ENCODE measurements at regions not wholly inside any gene's neighbourhood (a gene's known extent, or its start where the extent isn't known, plus 50 kb on each side); places are given as distances from the start of the nearest gene placed in this dataset.

DNA sequence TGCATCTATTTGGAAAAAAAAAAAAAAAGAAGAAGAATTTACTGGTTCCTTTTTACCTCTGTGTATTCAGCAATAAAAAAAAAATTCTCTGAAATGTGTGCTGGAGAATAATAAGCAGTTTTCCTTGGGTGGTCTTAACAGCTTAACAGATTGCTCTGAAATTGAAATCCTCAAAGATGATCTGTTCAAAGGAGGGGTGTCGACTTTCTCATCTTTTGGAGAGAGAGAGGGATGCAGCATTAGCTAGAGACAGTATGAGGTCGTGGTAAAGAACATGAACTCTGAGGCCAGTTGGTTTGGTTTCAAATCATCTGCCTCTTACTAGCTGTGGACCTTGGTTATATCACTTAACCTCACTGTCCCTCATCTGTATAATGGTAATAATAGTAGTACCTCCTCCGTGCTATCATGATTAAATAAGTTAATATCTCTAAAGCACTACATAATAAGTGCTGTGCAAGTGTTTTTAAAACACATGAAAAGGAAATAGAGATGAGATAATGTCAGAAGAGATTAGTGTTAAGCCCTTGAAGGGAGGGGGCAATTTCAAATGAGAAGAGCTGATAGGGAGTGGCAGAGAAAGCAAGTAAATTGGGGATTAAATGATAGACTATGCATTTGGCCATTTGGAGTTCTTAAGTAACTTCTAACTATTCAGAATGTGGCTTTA is 109.9 kb upstream of the LIMCH1 start:
- H3K4me1 Mint-ChIP-seq, result peaks cover 41% of the 10 kb centered on the region
- Histone ChIP-seq H3K4me3 (no peak overlapping the region), H3K27me3 (ENCODE audit: insufficient read depth) (no peaks in the 10 kb centered on the region), H3K4me2 (no peak overlapping the region), H3K4me1 (ENCODE audit: insufficient read depth) (peaks cover 22% of the 10 kb centered on the region), H3K27ac (ENCODE audit: low read depth) (no peak overlapping the region), H3K9me2 (ENCODE audit: insufficient read depth) (no peaks in the 10 kb centered on the region), H3K79me2 (replicated peaks; ENCODE audit: insufficient read depth) (no peaks in the 10 kb centered on the region), H4K20me1 (replicated peaks; ENCODE audit: insufficient read depth) (no peaks in the 10 kb centered on the region), H3F3A (replicated peaks; ENCODE audit: low read depth) (no peaks in the 10 kb centered on the region), H3K36me3 (ENCODE audit: insufficient read depth) (no peaks in the 10 kb centered on the region), H2AFZ (no peak overlapping the region)
- H3K36me3 Mint-ChIP-seq (ENCODE audit: low read depth), result no peaks in the 10 kb centered on the region; the same call in 2 of the 3 replicates
- no peak for DNase-seq (ENCODE audit: low spot score)
- no peak overlapping the region for H3K27ac Mint-ChIP-seq
- no peak overlapping the region for H3K4me3 Mint-ChIP-seq
- H3K27me3 Mint-ChIP-seq (ENCODE audit: insufficient read depth, low read depth, poor library complexity), result peaks cover 2% of the 10 kb centered on the region
- ATAC-seq, result no peak
- TF ChIP-seq JUNB (IDR thresholded peaks at IDR 0.05; ENCODE audit: unreplicated experiment) (no peak), STAT1 (IDR thresholded peaks at IDR 0.05; ENCODE audit: unreplicated experiment) (no peak), ZNF114 (CRISPR knock-in tag; IDR thresholded peaks at IDR 0.05) (no peak), ZNF331 (CRISPR knock-in tag; IDR thresholded peaks at IDR 0.05; ENCODE audit: low read depth) (no peak), POLR2AphosphoS5 (IDR thresholded peaks at IDR 0.05; ENCODE audit: low read depth) (no peak), EZH2 (IDR thresholded peaks at IDR 0.05; ENCODE audit: low read depth, unreplicated experiment) (no peak), NANOG (IDR thresholded peaks at IDR 0.05; ENCODE audit: borderline replicate concordance) (no peak), EZH2phosphoT487 (IDR thresholded peaks at IDR 0.05; ENCODE audit: unreplicated experiment) (no peak)
- TF ChIP-seq, protein P1, sequence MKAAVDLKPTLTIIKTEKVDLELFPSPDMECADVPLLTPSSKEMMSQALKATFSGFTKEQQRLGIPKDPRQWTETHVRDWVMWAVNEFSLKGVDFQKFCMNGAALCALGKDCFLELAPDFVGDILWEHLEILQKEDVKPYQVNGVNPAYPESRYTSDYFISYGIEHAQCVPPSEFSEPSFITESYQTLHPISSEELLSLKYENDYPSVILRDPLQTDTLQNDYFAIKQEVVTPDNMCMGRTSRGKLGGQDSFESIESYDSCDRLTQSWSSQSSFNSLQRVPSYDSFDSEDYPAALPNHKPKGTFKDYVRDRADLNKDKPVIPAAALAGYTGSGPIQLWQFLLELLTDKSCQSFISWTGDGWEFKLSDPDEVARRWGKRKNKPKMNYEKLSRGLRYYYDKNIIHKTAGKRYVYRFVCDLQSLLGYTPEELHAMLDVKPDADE (IDR thresholded peaks at IDR 0.05), result no peak
- TF ChIP-seq, protein P2, sequence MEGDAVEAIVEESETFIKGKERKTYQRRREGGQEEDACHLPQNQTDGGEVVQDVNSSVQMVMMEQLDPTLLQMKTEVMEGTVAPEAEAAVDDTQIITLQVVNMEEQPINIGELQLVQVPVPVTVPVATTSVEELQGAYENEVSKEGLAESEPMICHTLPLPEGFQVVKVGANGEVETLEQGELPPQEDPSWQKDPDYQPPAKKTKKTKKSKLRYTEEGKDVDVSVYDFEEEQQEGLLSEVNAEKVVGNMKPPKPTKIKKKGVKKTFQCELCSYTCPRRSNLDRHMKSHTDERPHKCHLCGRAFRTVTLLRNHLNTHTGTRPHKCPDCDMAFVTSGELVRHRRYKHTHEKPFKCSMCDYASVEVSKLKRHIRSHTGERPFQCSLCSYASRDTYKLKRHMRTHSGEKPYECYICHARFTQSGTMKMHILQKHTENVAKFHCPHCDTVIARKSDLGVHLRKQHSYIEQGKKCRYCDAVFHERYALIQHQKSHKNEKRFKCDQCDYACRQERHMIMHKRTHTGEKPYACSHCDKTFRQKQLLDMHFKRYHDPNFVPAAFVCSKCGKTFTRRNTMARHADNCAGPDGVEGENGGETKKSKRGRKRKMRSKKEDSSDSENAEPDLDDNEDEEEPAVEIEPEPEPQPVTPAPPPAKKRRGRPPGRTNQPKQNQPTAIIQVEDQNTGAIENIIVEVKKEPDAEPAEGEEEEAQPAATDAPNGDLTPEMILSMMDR (conservative IDR thresholded peaks at IDR 0.05; ENCODE audit: low read depth in 2 of 2), result no peak
- TF ChIP-seq, protein P3, sequence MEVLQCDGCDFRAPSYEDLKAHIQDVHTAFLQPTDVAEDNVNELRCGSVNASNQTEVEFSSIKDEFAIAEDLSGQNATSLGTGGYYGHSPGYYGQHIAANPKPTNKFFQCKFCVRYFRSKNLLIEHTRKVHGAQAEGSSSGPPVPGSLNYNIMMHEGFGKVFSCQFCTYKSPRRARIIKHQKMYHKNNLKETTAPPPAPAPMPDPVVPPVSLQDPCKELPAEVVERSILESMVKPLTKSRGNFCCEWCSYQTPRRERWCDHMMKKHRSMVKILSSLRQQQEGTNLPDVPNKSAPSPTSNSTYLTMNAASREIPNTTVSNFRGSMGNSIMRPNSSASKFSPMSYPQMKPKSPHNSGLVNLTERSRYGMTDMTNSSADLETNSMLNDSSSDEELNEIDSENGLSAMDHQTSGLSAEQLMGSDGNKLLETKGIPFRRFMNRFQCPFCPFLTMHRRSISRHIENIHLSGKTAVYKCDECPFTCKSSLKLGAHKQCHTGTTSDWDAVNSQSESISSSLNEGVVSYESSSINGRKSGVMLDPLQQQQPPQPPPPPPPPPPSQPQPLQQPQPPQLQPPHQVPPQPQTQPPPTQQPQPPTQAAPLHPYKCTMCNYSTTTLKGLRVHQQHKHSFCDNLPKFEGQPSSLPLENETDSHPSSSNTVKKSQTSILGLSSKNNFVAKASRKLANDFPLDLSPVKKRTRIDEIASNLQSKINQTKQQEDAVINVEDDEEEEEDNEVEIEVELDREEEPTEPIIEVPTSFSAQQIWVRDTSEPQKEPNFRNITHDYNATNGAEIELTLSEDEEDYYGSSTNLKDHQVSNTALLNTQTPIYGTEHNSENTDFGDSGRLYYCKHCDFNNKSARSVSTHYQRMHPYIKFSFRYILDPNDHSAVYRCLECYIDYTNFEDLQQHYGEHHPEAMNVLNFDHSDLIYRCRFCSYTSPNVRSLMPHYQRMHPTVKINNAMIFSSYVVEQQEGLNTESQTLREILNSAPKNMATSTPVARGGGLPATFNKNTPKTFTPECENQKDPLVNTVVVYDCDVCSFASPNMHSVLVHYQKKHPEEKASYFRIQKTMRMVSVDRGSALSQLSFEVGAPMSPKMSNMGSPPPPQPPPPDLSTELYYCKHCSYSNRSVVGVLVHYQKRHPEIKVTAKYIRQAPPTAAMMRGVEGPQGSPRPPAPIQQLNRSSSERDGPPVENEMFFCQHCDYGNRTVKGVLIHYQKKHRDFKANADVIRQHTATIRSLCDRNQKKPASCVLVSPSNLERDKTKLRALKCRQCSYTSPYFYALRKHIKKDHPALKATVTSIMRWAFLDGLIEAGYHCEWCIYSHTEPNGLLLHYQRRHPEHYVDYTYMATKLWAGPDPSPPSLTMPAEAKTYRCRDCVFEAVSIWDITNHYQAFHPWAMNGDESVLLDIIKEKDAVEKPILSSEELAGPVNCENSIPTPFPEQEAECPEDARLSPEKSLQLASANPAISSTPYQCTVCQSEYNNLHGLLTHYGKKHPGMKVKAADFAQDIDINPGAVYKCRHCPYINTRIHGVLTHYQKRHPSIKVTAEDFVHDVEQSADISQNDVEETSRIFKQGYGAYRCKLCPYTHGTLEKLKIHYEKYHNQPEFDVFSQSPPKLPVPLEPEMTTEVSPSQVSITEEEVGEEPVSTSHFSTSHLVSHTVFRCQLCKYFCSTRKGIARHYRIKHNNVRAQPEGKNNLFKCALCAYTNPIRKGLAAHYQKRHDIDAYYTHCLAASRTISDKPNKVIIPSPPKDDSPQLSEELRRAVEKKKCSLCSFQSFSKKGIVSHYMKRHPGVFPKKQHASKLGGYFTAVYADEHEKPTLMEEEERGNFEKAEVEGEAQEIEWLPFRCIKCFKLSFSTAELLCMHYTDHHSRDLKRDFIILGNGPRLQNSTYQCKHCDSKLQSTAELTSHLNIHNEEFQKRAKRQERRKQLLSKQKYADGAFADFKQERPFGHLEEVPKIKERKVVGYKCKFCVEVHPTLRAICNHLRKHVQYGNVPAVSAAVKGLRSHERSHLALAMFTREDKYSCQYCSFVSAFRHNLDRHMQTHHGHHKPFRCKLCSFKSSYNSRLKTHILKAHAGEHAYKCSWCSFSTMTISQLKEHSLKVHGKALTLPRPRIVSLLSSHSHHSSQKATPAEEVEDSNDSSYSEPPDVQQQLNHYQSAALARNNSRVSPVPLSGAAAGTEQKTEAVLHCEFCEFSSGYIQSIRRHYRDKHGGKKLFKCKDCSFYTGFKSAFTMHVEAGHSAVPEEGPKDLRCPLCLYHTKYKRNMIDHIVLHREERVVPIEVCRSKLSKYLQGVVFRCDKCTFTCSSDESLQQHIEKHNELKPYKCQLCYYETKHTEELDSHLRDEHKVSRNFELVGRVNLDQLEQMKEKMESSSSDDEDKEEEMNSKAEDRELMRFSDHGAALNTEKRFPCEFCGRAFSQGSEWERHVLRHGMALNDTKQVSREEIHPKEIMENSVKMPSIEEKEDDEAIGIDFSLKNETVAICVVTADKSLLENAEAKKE (CRISPR knock-in tag; IDR thresholded peaks at IDR 0.05), result no peak
- H3K9me3 Mint-ChIP-seq, result 0 out of 3 replicates have a peak, but pooled peaks cover 4% of the 10 kb centered on the region
